ENCODE measurements at regions not wholly inside any gene's neighbourhood (a gene's known extent, or its start where the extent isn't known, plus 50 kb on each side); places are given as distances from the start of the nearest gene placed in this dataset.

- TF ChIP-seq ZNF140 (tag by site-specific recombination; IDR thresholded peaks at IDR 0.05) (no peak), ZNF274 (IDR thresholded peaks at IDR 0.05; ENCODE audit: low read length) (no peak), ZNF274 (tag by site-specific recombination; IDR thresholded peaks at IDR 0.05; ENCODE audit: borderline replicate concordance) (no peak), ZNF791 (tag by site-specific recombination; IDR thresholded peaks at IDR 0.05) (no peak), CTCF (tag by site-specific recombination; IDR thresholded peaks at IDR 0.05) (no peak), ZNF211 (tag by site-specific recombination; IDR thresholded peaks at IDR 0.05; ENCODE audit: low read depth) (no peak), ZNF580 (tag by site-specific recombination; IDR thresholded peaks at IDR 0.05) (no peak), INSM2 (tag by site-specific recombination; IDR thresholded peaks at IDR 0.05) (no peak)
These were observed 88.4 kb upstream of the TLL1 start for GRCh38 chr4:165784672-165785071.
